Loucy (cell line): ENCODE measurements at regions not wholly inside any gene's neighbourhood (a gene's known extent, or its start where the extent isn't known, plus 50 kb on each side); places are given as distances from the start of the nearest gene placed in this dataset.

ENCODE experiments used
- H2AFZ ChIP-seq: fragments of 200-600 bp; sonication (generic); 2 replicates; pipeline ENCODE4 v1.6.0; 2016; ENCODE audit warnings: antibody characterized with exemption, mild to moderate bottlenecking, low read length, moderate library complexity
- H3F3A ChIP-seq: fragments of 200-600 bp; 2 replicates; pipeline ENCODE4 v1.6.0; 2016; ENCODE audit warnings: antibody characterized with exemption, low read depth, mild to moderate bottlenecking
- H3K27me3 ChIP-seq: fragments of 200-600 bp; sonication (generic); 2 replicates; pipeline ENCODE4 v1.6.1; 2014; ENCODE audit warnings: low read length, mild to moderate bottlenecking; ENCODE audit not compliant: insufficient read depth, poor library complexity, severe bottlenecking
- H3K36me3 ChIP-seq: fragments of 200-600 bp; sonication (generic); 2 replicates; pipeline ENCODE4 v1.6.1; 2016; ENCODE audit warnings: low read length; ENCODE audit not compliant: insufficient read depth
- H3K4me1 ChIP-seq: fragments of 200-600 bp; sonication (generic); 2 replicates; pipeline ENCODE4 v1.5.1; 2014; ENCODE audit warnings: low read length, mild to moderate bottlenecking; ENCODE audit not compliant: insufficient read depth, poor library complexity, severe bottlenecking
- H3K4me2 ChIP-seq: fragments of 200-600 bp; sonication (generic); 2 replicates; pipeline ENCODE4 v1.6.0; 2014; ENCODE audit warnings: antibody characterized with exemption, low read length, low read depth, mild to moderate bottlenecking; ENCODE audit not compliant: poor library complexity, severe bottlenecking
- H3K4me3 ChIP-seq: fragments of 200-600 bp; sonication (generic); 2 replicates; pipeline ENCODE4 v1.5.1; 2014; ENCODE audit warnings: low read length, mild to moderate bottlenecking, mixed read lengths; ENCODE audit not compliant: poor library complexity, severe bottlenecking
- H3K79me2 ChIP-seq: fragments of 200-600 bp; sonication (generic); 2 replicates; pipeline ENCODE4 v1.6.1; 2014; ENCODE audit warnings: low read length; ENCODE audit not compliant: insufficient read depth
- H3K9ac ChIP-seq: fragments of 200-600 bp; sonication (generic); 2 replicates; pipeline ENCODE4 v1.6.0; 2014; ENCODE audit warnings: mild to moderate bottlenecking, low read depth, low read length, moderate library complexity; ENCODE audit not compliant: poor library complexity, severe bottlenecking
- H3K9me2 ChIP-seq: fragments of 200-600 bp; sonication (generic); replicated peaks from 2 replicates; pipeline ENCODE4 v1.6.1; 2016; ENCODE audit warnings: low read depth, low read length, mixed read lengths
- H3K9me3 ChIP-seq: fragments of 200-600 bp; sonication (generic); 2 replicates; pipeline ENCODE4 v1.6.1; 2014; ENCODE audit warnings: mild to moderate bottlenecking, antibody characterized with exemption, low read length, low read depth; ENCODE audit not compliant: insufficient read depth
- H4K20me1 ChIP-seq: fragments of 200-600 bp; sonication (generic); 2 replicates; pipeline ENCODE4 v1.6.0; 2014; ENCODE audit warnings: antibody characterized with exemption, low read length, mild to moderate bottlenecking; ENCODE audit not compliant: insufficient read depth, poor library complexity, severe bottlenecking
- EZH2phosphoT487 ChIP-seq: fragments of 200-600 bp; IDR thresholded peaks from 2 replicates; pipeline ENCODE4 v1.6.1; 2018; ENCODE audit warnings: antibody characterized with exemption, mild to moderate bottlenecking, moderate library complexity, borderline replicate concordance
- TF ChIP-seq, protein P1 (sequence below): fragments of 200-600 bp; sonication (generic); conservative IDR thresholded peaks from 2 replicates; pipeline ENCODE4 v1.5.1; 2014; ENCODE audit warnings: mild to moderate bottlenecking, antibody characterized with exemption, low read length

DNA sequence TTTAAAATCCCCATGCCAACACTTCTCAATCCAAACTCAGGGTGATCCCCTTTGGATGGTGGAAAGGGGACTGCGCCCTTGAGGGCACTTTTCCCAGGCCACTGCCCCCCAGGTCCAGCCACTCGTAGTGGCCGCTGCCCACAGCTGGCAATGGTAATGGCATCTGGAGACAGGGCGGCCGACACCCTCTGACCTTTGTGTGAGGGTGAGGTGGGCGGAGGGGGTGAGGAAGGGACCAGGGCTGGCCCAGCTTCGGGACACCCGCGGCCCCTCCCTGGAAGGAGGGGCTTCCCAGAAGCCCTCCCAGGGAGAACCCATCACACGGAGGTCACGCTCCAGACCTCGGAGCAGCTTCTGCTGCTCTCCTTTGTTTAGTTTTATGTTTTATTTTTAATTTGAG, 289.7 kb downstream of the FOXL1 start:
- H3K4me1 ChIP-seq = no peaks in the 10 kb centered on the region
- H2AFZ ChIP-seq = no peak overlapping the region
- no peaks in the 10 kb centered on the region for H3K9me2 ChIP-seq
- H3K4me2 ChIP-seq = no peak overlapping the region
- H3K36me3 ChIP-seq = no peaks in the 10 kb centered on the region
- no peaks in the 10 kb centered on the region for H3K79me2 ChIP-seq
- H3F3A ChIP-seq = no peaks in the 10 kb centered on the region
- no peak for TF ChIP-seq EZH2phosphoT487
- TF ChIP-seq, protein P1, sequence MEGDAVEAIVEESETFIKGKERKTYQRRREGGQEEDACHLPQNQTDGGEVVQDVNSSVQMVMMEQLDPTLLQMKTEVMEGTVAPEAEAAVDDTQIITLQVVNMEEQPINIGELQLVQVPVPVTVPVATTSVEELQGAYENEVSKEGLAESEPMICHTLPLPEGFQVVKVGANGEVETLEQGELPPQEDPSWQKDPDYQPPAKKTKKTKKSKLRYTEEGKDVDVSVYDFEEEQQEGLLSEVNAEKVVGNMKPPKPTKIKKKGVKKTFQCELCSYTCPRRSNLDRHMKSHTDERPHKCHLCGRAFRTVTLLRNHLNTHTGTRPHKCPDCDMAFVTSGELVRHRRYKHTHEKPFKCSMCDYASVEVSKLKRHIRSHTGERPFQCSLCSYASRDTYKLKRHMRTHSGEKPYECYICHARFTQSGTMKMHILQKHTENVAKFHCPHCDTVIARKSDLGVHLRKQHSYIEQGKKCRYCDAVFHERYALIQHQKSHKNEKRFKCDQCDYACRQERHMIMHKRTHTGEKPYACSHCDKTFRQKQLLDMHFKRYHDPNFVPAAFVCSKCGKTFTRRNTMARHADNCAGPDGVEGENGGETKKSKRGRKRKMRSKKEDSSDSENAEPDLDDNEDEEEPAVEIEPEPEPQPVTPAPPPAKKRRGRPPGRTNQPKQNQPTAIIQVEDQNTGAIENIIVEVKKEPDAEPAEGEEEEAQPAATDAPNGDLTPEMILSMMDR = no peak
- no peak overlapping the region for H3K4me3 ChIP-seq
- H4K20me1 ChIP-seq = no peaks in the 10 kb centered on the region
- no peaks in the 10 kb centered on the region for H3K27me3 ChIP-seq
- no peaks in the 10 kb centered on the region for H3K9me3 ChIP-seq
- no peak overlapping the region for H3K9ac ChIP-seq

DNA sequence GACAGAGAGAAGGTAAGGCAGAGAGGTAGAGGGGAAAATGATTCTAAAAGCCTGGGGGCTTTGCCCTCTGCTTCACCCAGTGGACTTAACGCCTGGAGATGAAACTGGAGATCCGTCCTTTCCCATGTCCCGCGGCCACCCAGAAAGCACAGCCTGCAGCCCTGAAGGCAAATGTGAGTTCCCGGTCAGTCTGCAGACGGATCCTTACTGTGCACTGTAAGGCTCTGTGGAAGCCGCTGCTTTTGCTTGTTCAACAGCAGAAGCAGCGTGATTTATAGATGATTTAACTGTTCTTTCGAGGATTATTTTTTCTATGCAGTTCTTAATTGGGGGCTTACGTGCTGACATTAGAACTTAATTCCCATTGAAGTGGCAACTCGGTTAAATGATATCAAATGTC, 290.4 kb downstream of the FOXL1 start:
- no peak for TF ChIP-seq EZH2phosphoT487
- TF ChIP-seq, protein P1 = no peak
- H3K79me2 ChIP-seq = no peaks in the 10 kb centered on the region
- H3K9me2 ChIP-seq = no peaks in the 10 kb centered on the region
- H2AFZ ChIP-seq = no peak overlapping the region
- no peak overlapping the region for H3K4me3 ChIP-seq
- H4K20me1 ChIP-seq = no peaks in the 10 kb centered on the region
- no peak overlapping the region for H3K9ac ChIP-seq
- H3F3A ChIP-seq = no peaks in the 10 kb centered on the region
- H3K27me3 ChIP-seq = no peaks in the 10 kb centered on the region
- H3K4me2 ChIP-seq = no peak overlapping the region
- no peaks in the 10 kb centered on the region for H3K36me3 ChIP-seq
- no peaks in the 10 kb centered on the region for H3K4me1 ChIP-seq
- H3K9me3 ChIP-seq = no peaks in the 10 kb centered on the region

DNA sequence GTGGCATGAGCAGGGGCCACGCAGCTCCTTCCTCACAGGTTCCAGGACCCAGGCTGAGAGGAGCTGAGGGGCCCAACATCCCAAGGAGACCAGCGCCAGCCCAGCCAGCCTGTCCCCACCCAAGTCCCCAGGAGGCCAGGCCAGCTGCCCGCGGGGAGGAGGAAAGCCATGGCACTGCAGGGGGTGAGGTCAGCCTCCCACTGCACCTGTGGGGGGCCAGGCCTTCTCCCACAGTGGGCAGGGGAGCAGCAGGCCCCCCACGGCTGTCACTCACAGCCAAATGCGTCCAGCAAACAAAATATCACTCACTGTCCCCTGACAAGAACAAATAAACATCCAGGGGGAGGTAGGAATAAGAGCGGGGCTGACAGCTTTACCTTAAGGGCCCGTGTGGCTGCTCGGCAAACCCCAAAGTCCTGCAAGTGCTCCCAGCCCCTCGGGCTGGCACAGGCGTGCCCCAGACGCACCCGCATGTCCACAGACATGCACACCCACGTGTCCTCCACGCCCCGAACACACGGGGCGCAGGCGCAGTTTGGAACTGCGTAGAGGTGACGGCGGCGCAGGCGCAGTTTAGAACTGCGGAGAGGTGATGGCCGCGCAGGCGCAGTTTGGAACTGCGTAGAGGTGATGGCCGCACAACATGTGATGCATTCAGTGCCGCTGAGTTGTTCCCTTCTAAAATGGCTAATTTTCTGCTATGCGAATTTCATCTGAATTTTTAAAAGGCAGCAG, 291.1 kb downstream of the FOXL1 start:
- no peaks in the 10 kb centered on the region for H3K79me2 ChIP-seq
- H3K4me1 ChIP-seq = no peaks in the 10 kb centered on the region
- no peak overlapping the region for H3K4me3 ChIP-seq
- no peaks in the 10 kb centered on the region for H3K36me3 ChIP-seq
- no peak overlapping the region for H3K9ac ChIP-seq
- no peak overlapping the region for H3K4me2 ChIP-seq
- TF ChIP-seq, protein P1 = no peak
- no peak for TF ChIP-seq EZH2phosphoT487
- H3K27me3 ChIP-seq = no peaks in the 10 kb centered on the region
- H3K9me2 ChIP-seq = no peaks in the 10 kb centered on the region
- H3F3A ChIP-seq = no peaks in the 10 kb centered on the region
- H4K20me1 ChIP-seq = no peaks in the 10 kb centered on the region
- no peak overlapping the region for H2AFZ ChIP-seq
- H3K9me3 ChIP-seq = no peaks in the 10 kb centered on the region
